ENCODE measurements at regions not wholly inside any gene's neighbourhood (a gene's known extent, or its start where the extent isn't known, plus 50 kb on each side); places are given as distances from the start of the nearest gene placed in this dataset.

DNA sequence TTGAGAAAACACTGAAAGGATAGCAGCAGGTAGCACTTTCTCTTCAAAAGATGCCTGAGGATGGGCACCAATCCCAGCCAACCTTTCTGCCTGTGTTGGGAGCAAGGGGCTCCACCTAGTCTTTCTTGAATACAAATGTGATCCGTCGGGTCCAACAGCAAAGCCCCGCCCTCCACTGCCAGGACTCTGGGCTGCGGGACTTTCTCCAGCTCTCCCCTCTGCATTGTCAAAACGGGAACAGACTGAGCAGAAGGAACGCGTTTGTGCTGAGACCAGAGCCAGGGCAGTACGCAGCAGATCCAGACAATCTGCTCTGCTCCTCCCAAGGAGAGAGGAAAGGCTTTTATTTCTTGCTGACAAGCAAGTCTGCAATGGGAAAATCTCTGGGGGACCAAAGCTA is 139.7 kb downstream of the SEC61B start:
- POLR2A ChIA-PET, result no interaction called here
- 1% methylated on average over 8 of the region's 8 CpGs for WGBS (ENCODE audit: missing lambda C conversion rate)
- Histone ChIP-seq H3K4me3 (no peak overlapping the region), H3K9me3 (no peaks in the 10 kb centered on the region), H3K4me2 (no peak overlapping the region), H3K4me1 (no peaks in the 10 kb centered on the region), H3K27ac (no peak overlapping the region)
- no peak for FAIRE-seq
- no peak for ATAC-seq
- no peak for DNase-seq (ENCODE audit: low read depth in 1 of 2, low spot score in 1 of 2)
- CTCF ChIA-PET, result no interaction called here
- TF ChIP-seq KDM5A (IDR thresholded peaks at IDR 0.05) (no peak), HOXB13 (CRISPR knock-in tag; IDR thresholded peaks at IDR 0.05; ENCODE audit: low read depth) (no peak), JUN (IDR thresholded peaks at IDR 0.05) (no peak), FOXS1 (CRISPR knock-in tag; IDR thresholded peaks at IDR 0.05) (no peak), EHF (CRISPR knock-in tag; IDR thresholded peaks at IDR 0.05) (no peak), RFX5 (IDR thresholded peaks at IDR 0.05) (no peak), NPAS2 (CRISPR knock-in tag; IDR thresholded peaks at IDR 0.05; ENCODE audit: borderline replicate concordance) (no peak), POLR2AphosphoS2 (conservative IDR thresholded peaks at IDR 0.05; ENCODE audit: low read length) (no peak), HOXB5 (CRISPR knock-in tag; IDR thresholded peaks at IDR 0.05) (no peak), RNF2 (IDR thresholded peaks at IDR 0.05; ENCODE audit: borderline replicate concordance, low read depth) (no peak), GATA3 (IDR thresholded peaks at IDR 0.05; ENCODE audit: borderline replicate concordance) (no peak), TP53 (CRISPR knock-in tag; IDR thresholded peaks at IDR 0.05) (no peak)
- TF ChIP-seq, protein P1, sequence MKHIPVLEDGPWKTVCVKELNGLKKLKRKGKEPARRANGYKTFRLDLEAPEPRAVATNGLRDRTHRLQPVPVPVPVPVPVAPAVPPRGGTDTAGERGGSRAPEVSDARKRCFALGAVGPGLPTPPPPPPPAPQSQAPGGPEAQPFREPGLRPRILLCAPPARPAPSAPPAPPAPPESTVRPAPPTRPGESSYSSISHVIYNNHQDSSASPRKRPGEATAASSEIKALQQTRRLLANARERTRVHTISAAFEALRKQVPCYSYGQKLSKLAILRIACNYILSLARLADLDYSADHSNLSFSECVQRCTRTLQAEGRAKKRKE (CRISPR knock-in tag; IDR thresholded peaks at IDR 0.05; ENCODE audit: low read depth), result no peak
- TF ChIP-seq, protein P2, sequence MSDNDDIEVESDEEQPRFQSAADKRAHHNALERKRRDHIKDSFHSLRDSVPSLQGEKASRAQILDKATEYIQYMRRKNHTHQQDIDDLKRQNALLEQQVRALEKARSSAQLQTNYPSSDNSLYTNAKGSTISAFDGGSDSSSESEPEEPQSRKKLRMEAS (IDR thresholded peaks at IDR 0.05), result no peak
- TF ChIP-seq, protein P3, sequence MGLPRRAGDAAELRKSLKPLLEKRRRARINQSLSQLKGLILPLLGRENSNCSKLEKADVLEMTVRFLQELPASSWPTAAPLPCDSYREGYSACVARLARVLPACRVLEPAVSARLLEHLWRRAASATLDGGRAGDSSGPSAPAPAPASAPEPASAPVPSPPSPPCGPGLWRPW (IDR thresholded peaks at IDR 0.05), result no peak
- TF ChIP-seq, protein P4, sequence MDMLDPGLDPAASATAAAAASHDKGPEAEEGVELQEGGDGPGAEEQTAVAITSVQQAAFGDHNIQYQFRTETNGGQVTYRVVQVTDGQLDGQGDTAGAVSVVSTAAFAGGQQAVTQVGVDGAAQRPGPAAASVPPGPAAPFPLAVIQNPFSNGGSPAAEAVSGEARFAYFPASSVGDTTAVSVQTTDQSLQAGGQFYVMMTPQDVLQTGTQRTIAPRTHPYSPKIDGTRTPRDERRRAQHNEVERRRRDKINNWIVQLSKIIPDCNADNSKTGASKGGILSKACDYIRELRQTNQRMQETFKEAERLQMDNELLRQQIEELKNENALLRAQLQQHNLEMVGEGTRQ (IDR thresholded peaks at IDR 0.05), result no peak

DNA sequence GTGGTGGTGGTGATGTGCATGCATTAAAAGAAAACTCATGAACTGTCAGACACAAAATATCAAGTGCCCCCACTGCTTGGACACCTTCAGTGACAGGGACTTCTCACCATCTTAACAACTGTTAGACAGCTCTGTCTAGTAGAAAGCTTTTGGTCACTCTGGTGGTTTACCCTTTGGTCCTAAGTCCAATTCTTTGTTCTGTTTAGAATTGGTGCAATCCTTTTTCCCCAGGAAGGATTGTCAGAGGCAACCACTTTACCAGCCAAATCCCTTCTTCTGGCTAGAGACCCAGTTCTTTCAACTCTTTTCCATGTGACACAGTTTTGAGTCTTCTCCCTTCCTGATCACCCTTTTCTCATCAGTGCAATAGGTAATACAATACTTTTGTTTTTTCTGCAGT is 140.2 kb downstream of the SEC61B start:
- FAIRE-seq (no peak), DNase-seq (ENCODE audit: low read depth in 1 of 2, low spot score in 1 of 2) (no peak), ATAC-seq (no peak)
- TF ChIP-seq, protein P4 (IDR thresholded peaks at IDR 0.05), result no peak
- TF ChIP-seq FOXS1 (CRISPR knock-in tag; IDR thresholded peaks at IDR 0.05), result no peak
- no peak for TF ChIP-seq JUN (IDR thresholded peaks at IDR 0.05)
- no peak for TF ChIP-seq CHD4 (IDR thresholded peaks at IDR 0.05; ENCODE audit: borderline replicate concordance)
- TF ChIP-seq RCOR1 (IDR thresholded peaks at IDR 0.05; ENCODE audit: low read depth, low read length), result no peak
- no peak for TF ChIP-seq ZSCAN20 (CRISPR knock-in tag; IDR thresholded peaks at IDR 0.05)
- TF ChIP-seq NPAS2 (CRISPR knock-in tag; IDR thresholded peaks at IDR 0.05; ENCODE audit: borderline replicate concordance), result no peak
- TF ChIP-seq CEBPB (IDR thresholded peaks at IDR 0.05), result no peak
- TF ChIP-seq NFE2L2 (conservative IDR thresholded peaks at IDR 0.05; ENCODE audit: low read length), result no peak
- no peak for TF ChIP-seq HOXB13 (CRISPR knock-in tag; IDR thresholded peaks at IDR 0.05; ENCODE audit: low read depth)
- no peak for TF ChIP-seq ZFP36 (IDR thresholded peaks at IDR 0.05; ENCODE audit: borderline replicate concordance, partially characterized antibody)
- no peak for TF ChIP-seq RNF2 (IDR thresholded peaks at IDR 0.05; ENCODE audit: borderline replicate concordance, low read depth)
- no peak for TF ChIP-seq NR3C1 (IDR thresholded peaks at IDR 0.05)
- no peak for TF ChIP-seq KDM5A (IDR thresholded peaks at IDR 0.05)
- TF ChIP-seq, protein P5, sequence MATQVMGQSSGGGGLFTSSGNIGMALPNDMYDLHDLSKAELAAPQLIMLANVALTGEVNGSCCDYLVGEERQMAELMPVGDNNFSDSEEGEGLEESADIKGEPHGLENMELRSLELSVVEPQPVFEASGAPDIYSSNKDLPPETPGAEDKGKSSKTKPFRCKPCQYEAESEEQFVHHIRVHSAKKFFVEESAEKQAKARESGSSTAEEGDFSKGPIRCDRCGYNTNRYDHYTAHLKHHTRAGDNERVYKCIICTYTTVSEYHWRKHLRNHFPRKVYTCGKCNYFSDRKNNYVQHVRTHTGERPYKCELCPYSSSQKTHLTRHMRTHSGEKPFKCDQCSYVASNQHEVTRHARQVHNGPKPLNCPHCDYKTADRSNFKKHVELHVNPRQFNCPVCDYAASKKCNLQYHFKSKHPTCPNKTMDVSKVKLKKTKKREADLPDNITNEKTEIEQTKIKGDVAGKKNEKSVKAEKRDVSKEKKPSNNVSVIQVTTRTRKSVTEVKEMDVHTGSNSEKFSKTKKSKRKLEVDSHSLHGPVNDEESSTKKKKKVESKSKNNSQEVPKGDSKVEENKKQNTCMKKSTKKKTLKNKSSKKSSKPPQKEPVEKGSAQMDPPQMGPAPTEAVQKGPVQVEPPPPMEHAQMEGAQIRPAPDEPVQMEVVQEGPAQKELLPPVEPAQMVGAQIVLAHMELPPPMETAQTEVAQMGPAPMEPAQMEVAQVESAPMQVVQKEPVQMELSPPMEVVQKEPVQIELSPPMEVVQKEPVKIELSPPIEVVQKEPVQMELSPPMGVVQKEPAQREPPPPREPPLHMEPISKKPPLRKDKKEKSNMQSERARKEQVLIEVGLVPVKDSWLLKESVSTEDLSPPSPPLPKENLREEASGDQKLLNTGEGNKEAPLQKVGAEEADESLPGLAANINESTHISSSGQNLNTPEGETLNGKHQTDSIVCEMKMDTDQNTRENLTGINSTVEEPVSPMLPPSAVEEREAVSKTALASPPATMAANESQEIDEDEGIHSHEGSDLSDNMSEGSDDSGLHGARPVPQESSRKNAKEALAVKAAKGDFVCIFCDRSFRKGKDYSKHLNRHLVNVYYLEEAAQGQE (IDR thresholded peaks at IDR 0.05), result no peak
- Histone ChIP-seq H3K9me3 (no peaks in the 10 kb centered on the region), H3K4me1 (no peaks in the 10 kb centered on the region), H3K4me2 (no peak overlapping the region), H3K27ac (no peak overlapping the region), H3K4me3 (no peak overlapping the region)
- ChIA-PET POLR2A (no interaction called here), CTCF (no interaction called here)
